GM18868 (cell line): ENCODE measurements at regions not wholly inside any gene's neighbourhood (a gene's known extent, or its start where the extent isn't known, plus 50 kb on each side); places are given as distances from the start of the nearest gene placed in this dataset.

Source experiments
- ATAC-seq: cut with Tn5 transposase; IDR thresholded peaks from one replicate; pipeline ENCODE4 v1.9.1; 2021; ENCODE audit warnings: mild to moderate bottlenecking, moderate library complexity; ENCODE audit not compliant: unreplicated experiment

GRCh38 chr3:187971629-187972028 lies 182.3 kb upstream of the LPP start:
- no peak for ATAC-seq

GRCh38 chr3:187972454-187972853 lies 181.5 kb upstream of the LPP start:
- no peak for ATAC-seq

- ATAC-seq = no peak
Observed at GRCh38 chr3:187973977-187974870, 179.7 kb upstream of the LPP start.

GRCh38 chr3:187974871-187975271 lies 179.1 kb upstream of the LPP start:
- ATAC-seq = peak; percentile 48

GRCh38 chr3:187975561-187976364 lies 178.2 kb upstream of the LPP start:
- ATAC-seq = peak; percentile 31

- ATAC-seq = no peak
Observed at GRCh38 chr3:187976365-187976900, 177.5 kb upstream of the LPP start.

- no peak for ATAC-seq
Observed at GRCh38 chr3:187977659-187978058, 176.3 kb upstream of the LPP start.

- no peak for ATAC-seq
Observed at GRCh38 chr3:187978433-187979011, 175.4 kb upstream of the LPP start.

- no peak for ATAC-seq
Observed at GRCh38 chr3:187979564-187979963, 174.4 kb upstream of the LPP start.

GRCh38 chr3:187980861-187981260 lies 173.1 kb upstream of the LPP start:
- no peak for ATAC-seq

GRCh38 chr3:187982142-187982541 lies 171.8 kb upstream of the LPP start:
- ATAC-seq = no peak

GRCh38 chr3:187983484-187984124 lies 170.4 kb upstream of the LPP start:
- no peak for ATAC-seq

GRCh38 chr3:187985647-187986046 lies 168.3 kb upstream of the LPP start:
- no peak for ATAC-seq

GRCh38 chr3:187986514-187986934 lies 167.4 kb upstream of the LPP start:
- no peak for ATAC-seq

- ATAC-seq = no peak
Observed at GRCh38 chr3:187987187-187987586, 166.8 kb upstream of the LPP start.

GRCh38 chr3:187987924-187988323 lies 166.0 kb upstream of the LPP start:
- no peak for ATAC-seq

- no peak for ATAC-seq
Observed at GRCh38 chr3:187989575-187990153, 164.3 kb upstream of the LPP start.

GRCh38 chr3:187992609-187993008 lies 161.3 kb upstream of the LPP start:
- ATAC-seq = no peak

GRCh38 chr3:187994221-187995042 lies 159.5 kb upstream of the LPP start:
- no peak for ATAC-seq

GRCh38 chr3:187995043-187995400 lies 158.9 kb upstream of the LPP start:
- ATAC-seq = no peak
